Epithelial cell of proximal tubule (primary cell): ENCODE measurements at regions not wholly inside any gene's neighbourhood (a gene's known extent, or its start where the extent isn't known, plus 50 kb on each side); places are given as distances from the start of the nearest gene placed in this dataset.

Experiments
- DNase-seq: peaks from one replicate; pipeline ENCODE4 v3.0.0-alpha.2; 2011; ENCODE audit warnings: low read depth
- H3K4me3 ChIP-seq: 2 replicates; pipeline ENCODE4 v1.5.1; 2011; ENCODE audit warnings: low read depth, mild to moderate bottlenecking, low read length
- TF ChIP-seq, protein P1 (sequence below): conservative IDR thresholded peaks from 2 replicates; pipeline ENCODE4 v1.5.1; 2012; ENCODE audit warnings: low read depth, mild to moderate bottlenecking, low read length

DNA sequence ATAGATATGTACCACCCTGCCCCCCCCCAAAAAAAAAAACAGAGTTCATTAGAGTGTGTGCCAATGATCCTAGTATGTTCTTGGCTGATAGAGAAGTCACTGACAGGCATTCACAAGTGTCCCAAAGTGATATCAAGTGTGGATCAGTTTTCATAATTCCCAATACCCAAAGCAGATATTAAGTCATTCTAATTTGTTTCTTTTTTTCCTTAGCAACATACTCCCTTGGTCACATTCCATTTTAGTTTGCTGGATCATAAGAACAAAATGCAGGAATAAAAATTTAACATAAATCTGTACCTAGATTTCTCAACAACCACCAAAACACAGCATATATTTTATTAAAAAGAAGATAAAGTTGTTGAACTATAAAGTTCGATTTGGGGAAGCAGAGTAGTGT is 129.8 kb upstream of the PALMD start:
- no peak for DNase-seq
- H3K4me3 ChIP-seq: no peak overlapping the region
- TF ChIP-seq, protein P1, sequence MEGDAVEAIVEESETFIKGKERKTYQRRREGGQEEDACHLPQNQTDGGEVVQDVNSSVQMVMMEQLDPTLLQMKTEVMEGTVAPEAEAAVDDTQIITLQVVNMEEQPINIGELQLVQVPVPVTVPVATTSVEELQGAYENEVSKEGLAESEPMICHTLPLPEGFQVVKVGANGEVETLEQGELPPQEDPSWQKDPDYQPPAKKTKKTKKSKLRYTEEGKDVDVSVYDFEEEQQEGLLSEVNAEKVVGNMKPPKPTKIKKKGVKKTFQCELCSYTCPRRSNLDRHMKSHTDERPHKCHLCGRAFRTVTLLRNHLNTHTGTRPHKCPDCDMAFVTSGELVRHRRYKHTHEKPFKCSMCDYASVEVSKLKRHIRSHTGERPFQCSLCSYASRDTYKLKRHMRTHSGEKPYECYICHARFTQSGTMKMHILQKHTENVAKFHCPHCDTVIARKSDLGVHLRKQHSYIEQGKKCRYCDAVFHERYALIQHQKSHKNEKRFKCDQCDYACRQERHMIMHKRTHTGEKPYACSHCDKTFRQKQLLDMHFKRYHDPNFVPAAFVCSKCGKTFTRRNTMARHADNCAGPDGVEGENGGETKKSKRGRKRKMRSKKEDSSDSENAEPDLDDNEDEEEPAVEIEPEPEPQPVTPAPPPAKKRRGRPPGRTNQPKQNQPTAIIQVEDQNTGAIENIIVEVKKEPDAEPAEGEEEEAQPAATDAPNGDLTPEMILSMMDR: no peak

DNA sequence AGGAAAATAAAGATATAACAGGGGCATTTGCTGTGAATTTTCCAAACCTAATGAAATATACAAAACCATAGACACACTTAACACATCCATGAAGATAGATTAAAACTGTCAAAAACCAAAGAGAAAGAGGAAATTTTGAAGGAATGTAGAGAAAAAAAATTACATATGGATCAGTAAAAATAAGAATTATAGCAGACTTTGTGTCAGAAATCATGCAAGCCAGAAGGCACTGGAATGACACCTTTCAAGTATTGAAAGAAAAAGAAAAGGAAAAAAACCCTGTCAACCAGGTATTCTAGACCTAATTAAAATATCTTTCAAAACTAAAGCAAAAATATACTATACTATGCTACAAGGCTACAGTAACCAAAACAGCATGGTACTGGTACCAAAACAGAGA is 125.8 kb upstream of the PALMD start:
- DNase-seq: no peak
- TF ChIP-seq, protein P1: no peak
- H3K4me3 ChIP-seq: no peak overlapping the region

DNA sequence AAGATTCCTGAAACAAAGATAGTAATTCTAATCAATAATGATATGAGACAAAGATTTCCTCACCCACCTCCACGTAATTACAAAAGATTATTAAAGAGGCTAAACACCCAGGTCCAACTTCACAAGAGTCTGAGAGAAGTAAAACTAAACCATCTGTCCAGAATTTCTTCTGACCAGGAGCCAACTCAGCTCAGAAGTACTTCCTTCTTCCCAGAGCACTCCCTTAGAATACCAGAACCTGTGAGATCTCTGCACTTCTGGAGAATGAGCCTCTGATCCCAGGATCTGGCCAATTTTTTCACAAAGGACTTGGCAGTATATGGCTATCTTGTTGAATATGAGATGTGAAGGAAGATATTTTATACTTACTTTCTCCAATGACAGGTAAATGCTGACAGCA is 120.6 kb upstream of the PALMD start:
- no peak for DNase-seq
- H3K4me3 ChIP-seq: no peak overlapping the region
- TF ChIP-seq, protein P1: no peak

DNA sequence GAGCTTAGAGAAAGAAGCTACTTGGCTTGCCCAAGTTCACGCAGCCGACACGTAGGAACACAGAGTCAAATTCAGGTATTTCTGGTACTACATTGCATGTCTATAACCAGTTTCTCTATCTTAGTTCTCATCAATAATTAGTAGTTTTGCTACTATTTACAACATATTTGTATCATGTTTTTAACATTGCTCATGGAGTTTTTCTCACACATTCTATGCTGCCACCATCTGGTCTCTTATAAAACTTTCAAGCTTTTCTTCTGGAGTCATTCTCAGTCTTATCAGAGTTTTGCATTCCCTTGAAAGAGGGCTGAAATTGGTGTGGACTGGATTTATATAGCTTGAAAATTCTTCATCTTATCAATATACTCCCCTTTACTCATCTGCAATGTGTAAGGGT is 118.8 kb upstream of the PALMD start:
- H3K4me3 ChIP-seq: no peak overlapping the region
- DNase-seq: no peak
- TF ChIP-seq, protein P1: peak; percentile 53

DNA sequence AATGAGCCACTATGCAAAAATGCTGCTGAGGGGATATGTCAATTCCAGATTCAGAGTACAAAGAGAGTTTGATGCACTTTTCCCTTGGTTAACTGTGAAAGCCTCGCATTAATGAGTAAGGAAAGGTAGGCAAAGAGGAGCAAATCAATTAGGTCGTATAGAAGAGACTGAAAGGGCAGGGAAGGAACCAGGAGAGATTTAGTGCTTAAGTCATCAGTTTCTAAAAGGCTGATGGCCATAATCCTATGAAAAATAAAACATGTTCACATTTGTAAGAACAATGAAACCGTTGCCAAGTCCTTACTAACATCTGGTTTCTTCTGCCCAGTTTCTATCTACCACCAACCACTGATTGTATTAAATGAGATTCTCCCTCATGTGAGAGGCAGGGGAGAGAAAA is 118.4 kb upstream of the PALMD start:
- TF ChIP-seq, protein P1: no peak
- H3K4me3 ChIP-seq: no peak overlapping the region
- no peak for DNase-seq

DNA sequence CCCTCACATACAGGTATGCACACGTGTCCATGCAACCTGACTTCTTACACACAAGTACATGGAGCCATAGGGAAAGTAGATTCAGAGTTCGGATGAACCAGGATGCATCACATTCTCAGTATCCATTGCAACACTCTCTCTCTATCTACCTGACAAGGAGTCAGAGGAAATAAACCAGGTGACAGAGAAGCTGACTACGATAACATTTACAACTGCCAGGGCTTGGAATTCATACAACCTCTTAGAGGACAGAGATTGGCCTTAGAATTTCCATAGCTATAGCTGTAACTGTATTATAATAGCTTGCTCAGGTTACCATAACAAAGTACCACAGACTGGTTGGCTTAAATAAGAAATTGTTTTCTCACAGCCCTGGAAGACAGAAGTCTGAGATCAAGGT is 116.9 kb upstream of the PALMD start:
- no peak overlapping the region for H3K4me3 ChIP-seq
- TF ChIP-seq, protein P1: no peak
- no peak for DNase-seq

DNA sequence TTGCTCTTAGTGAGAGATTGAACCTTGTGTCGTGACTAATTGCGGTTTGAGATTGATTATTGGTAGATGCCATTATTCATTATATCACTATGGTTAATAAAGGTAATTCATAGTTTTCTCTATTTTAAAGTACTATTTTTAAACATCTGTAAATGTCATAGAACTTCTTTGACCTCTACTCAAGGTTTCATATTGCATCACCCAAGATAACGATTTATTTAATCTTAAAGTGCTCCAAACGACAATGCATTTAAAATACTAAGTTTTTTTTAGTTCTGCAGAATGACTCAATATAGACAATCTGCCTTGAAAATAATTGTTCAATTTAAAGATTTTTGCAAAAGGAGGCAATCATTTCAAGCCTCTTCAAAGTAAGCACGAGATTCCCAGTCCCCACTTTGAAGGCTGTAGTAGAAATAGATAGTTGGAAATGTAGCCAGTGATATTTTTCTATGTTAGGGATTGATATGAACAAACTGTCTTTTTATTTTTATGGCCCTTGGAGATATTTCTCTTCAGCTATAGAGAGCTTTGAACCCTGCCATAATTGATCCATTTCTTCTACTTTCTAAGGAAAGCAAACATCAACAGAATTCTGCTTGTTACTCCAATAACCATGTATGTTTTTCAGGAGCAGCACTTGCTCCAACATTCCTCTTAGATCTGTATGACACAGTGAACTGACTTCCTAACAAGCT is 114.2 kb upstream of the PALMD start:
- no peak overlapping the region for H3K4me3 ChIP-seq
- no peak for DNase-seq
- TF ChIP-seq, protein P1: no peak
